NCI-H446 treated with DMSO at 0.1 percent for 48 hours (cell line): ENCODE measurements at regions not wholly inside any gene's neighbourhood (a gene's known extent, or its start where the extent isn't known, plus 50 kb on each side); places are given as distances from the start of the nearest gene placed in this dataset.
"Not testable (repeated sequence)": the region's sequence is repeated elsewhere in the genome, so short reads cannot be mapped to it uniquely, and the experiment has no call there.

Experiments
- DNase-seq: peaks from one replicate; lab custom pipeline; 2025; lab: John Stamatoyannopoulos, UW

DNA sequence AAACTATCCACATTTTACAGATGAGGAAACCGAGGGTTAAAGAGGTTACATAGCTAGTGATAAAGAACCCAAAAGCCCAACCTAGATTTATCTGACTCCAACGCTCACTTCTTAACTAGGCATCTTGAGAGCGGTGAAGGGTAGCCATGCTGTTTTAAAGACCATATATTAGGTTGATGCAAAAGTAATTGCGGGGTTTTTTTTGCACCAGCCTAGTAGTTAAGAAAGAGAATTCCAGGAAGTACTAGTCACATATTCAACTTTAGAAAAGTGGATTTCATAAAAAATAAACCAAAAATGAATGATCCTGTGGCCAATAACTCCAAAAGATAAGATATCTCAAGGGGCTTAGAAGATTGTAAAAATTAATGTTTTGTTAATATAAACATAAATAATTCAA, 162.1 kb downstream of the GLUL start:
- DNase-seq, result no peak

DNA sequence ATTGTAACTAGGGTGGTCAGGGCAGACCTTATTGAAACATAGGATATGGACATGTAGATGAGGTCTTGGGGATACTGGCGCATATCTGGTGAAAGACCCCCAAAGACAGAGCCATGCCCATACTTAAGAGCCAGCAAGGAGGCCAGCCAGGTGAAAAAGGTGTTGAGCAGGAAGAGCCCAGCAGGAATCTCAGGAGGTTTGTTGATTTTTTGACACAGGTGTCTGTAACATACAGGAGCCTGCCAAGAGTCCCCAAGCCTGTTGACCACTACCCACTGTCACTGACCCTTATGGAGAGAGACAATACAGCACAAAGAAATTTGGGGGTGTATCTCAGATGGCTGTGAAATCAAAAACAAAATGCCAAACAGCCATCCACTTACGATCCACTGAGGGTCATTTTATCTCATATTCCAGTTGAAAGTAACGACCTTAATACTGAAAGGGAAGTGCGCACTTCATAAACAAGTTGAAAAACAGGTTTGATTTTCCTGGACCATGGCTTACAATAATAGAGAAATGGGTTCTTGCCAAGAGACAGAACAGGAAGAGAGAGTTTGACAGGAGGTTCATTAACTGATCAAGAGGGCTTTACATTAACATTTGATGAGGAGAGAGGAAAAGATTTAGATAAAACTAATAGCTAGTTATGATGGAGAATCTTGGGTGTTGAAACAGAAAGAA, 163.6 kb downstream of the GLUL start:
- DNase-seq, result no peak

DNA sequence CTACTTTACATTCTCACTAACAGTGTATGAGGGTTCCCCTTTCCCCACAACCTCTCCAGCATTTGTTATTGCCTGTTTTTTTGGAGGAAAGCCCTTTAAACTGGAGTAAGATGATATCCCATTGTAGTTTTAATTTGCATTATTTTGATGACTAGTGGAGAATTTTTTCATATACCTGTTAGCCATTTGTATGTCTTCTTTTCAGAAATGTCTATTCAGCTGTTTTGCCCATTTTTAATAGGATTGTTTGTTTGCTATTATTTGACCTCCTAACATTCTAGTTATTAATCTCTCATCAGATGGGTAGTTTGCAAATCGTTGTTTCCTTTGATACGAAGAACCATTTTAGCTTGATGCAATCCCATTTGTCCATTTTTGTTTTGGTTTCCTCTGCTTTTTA, 165.0 kb downstream of the GLUL start:
- no peak for DNase-seq

- not testable (repeated sequence) for DNase-seq
These were observed 164.2 kb upstream of the ZNF648 start for GRCh38 chr1:182225755-182226154.

DNA sequence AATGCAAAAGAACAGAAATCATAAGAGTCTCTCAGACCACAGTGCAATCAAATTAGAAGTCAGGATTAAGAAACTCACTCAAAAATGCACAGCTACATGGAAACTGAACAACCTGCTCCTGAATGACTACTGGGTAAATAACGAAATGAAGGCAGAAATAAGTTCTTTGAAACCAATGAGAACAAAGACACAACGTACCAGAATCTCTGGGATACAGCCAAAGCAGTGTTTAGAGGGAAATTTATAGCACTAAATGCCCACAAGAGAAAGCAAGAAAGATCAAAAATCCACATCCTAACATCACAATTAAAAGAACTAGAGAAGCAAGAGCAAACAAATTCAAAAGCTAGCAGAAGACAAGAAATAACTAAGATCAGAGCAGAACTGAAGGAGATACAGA, 160.5 kb upstream of the ZNF648 start:
- DNase-seq, result not testable (repeated sequence)

- not testable (repeated sequence) for DNase-seq
These were observed 159.9 kb upstream of the ZNF648 start for GRCh38 chr1:182221367-182221766.

GRCh38 chr1:182217967-182218366, 156.5 kb upstream of the ZNF648 start:
- DNase-seq, result no peak

DNA sequence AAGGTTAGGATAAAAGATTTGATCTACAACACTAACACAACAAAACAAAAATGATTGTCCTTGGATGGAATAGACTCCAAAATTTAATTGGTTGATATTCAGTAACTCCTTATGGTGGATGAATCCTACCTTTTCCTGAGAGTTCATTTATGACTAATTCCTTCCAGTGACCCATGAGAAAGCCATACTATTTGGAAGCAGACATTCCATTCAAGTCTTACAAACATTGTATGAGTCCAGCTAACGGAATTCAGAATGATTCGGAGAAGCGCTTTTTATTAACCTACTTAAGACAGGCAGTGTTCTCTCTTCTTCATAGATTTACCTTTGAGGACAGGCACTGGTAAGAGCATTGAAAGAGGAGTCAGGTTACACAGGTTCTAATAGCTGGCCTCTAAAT, 155.6 kb upstream of the ZNF648 start:
- no peak for DNase-seq

GRCh38 chr1:182215764-182216163, 154.3 kb upstream of the ZNF648 start:
- no peak for DNase-seq

GRCh38 chr1:182213163-182213562, 151.7 kb upstream of the ZNF648 start:
- no peak for DNase-seq

GRCh38 chr1:182211386-182211785, 149.9 kb upstream of the ZNF648 start:
- DNase-seq, result no peak

DNA sequence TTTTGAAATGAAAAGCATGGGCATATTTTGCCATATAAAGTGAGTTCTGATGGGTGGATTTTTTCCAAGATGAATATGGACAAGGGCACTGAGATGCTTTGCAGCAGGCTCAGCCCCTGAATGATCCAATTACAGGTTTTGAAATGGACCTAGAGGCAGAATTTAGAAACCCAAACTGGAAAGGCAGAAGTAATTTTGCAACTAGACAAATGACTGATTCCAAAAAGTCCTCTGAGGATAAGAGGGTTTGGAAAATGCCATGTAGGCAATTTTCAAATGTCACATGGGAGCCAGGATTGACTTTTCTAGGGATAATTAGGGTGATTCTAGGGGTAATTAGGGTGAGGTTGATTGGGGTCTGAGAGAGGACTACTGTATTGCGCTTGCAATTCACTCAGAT, 148.9 kb upstream of the ZNF648 start:
- no peak for DNase-seq

- no peak for DNase-seq
These were observed 145.8 kb upstream of the ZNF648 start for GRCh38 chr1:182207300-182207699.

DNA sequence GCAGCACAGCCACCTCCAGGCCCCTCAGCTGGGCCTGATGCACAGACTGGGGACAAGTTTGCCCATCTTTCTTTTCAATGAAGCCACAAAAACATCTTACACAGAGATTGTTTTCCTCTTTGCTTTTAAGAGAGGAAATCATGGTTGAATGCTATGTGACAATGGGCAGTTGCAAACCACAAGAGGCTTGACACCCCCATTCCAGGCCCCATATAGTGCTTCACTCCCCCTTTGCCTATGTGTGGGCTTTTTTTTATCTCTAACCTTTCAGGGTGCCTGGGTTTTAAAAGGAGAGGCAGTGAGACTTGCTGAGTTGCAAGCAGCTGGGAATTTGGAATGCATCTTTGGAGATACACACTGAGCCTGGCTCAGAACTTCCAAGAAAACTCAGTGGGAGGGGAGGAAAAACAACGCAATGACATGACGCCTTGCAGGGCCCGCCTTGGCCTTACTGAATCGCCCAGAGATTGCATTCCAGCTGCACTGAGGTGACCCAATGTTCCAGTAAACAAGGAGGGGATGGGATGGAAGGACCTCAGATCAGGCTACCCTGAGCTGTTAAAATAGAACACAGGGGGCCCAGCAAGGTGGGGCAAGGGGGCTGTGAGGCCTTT, 145.2 kb upstream of the ZNF648 start:
- no peak for DNase-seq

DNA sequence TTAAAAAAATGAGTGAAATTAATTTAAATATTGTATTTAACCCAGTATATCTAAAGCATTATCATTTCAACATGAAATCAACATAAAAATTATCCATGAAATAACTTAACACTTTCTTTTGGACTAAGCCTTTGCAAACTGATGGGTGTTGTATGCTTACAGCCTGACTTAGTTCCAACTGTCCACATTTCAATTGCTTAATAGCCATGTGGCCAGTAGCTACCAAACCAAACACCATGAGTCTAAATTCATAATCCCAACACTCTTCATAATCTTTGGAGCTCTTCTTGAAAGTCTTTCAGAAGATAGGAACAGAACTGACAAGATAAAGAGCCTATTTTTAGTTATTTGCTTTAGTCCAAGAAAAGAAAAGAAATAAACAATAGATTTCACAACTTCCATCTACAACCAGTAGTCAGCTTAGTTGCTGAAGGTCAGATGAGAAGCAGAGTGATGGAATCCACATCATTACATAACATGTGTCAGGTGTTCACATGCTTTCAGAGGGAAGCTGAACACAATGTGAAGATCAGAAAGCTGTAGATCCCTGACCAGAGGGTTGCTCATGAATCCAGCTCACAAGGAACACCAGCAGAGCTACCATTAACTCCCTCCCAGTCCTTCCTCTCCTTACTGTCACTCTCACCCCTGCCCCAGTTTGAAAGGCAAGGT, 144.0 kb upstream of the ZNF648 start:
- DNase-seq, result no peak

GRCh38 chr1:182203191-182203875, 141.8 kb upstream of the ZNF648 start:
- DNase-seq, result no peak

GRCh38 chr1:182201490-182201889, 140.0 kb upstream of the ZNF648 start:
- not testable (repeated sequence) for DNase-seq

- no peak for DNase-seq
These were observed 138.7 kb upstream of the ZNF648 start for GRCh38 chr1:182200025-182200812.

GRCh38 chr1:182198006-182198605, 136.6 kb upstream of the ZNF648 start:
- DNase-seq, result no peak

GRCh38 chr1:182196897-182197870, 135.7 kb upstream of the ZNF648 start:
- DNase-seq, result no peak
